Left lung (tissue), 4 donors: ENCODE measurements at regions not wholly inside any gene's neighbourhood (a gene's known extent, or its start where the extent isn't known, plus 50 kb on each side); places are given as distances from the start of the nearest gene placed in this dataset.

Experiments used
- ATAC-seq: fragments of 200-7000 bp; cut with Tn5 transposase; one replicate; pipeline ENCODE4 v1.9.1; 2020; ENCODE audit warnings: moderate library complexity
- DNase-seq, 4 donors: peaks; one replicate each; pipeline ENCODE4 v3.0.0-alpha.2; 2013 to 2020
- H3K27ac ChIP-seq, 2 donors: fragments of 200-600 bp; sonication (generic) in 1 of 2; one replicate each; pipeline versions ENCODE4 v1.5.0 to v1.8.0; 2020 to 2021
- H3K27me3 ChIP-seq, 2 donors: fragments of 200-600 bp; sonication (generic) in 1 of 2; one replicate each; pipeline versions ENCODE4 v1.5.0 to v1.8.0; 2020 to 2021
- H3K36me3 ChIP-seq, 2 donors: fragments of 200-600 bp; sonication (generic) in 1 of 2; one replicate each; pipeline versions ENCODE4 v1.5.0 to v1.8.0; 2020 to 2021
- H3K4me1 ChIP-seq, 2 donors: fragments of 200-600 bp; one replicate each; pipeline ENCODE4 v1.8.0; 2021
- H3K4me3 ChIP-seq, 2 donors: fragments of 200-600 bp; sonication (generic) in 1 of 2; one replicate each; pipeline versions ENCODE4 v1.5.0 to v1.8.0; 2020 to 2021; ENCODE audit warnings: mild to moderate bottlenecking in 1 of 2
- H3K9me3 ChIP-seq, 2 donors: fragments of 200-600 bp; sonication (generic) in 1 of 2; one replicate each; pipeline versions ENCODE4 v1.5.0 to v1.8.0; 2020 to 2021
- intact Hi-C, 2 donors: fragments of 100-400 bp; cut with DNase I; formaldehyde crosslinking; loops; one replicate each; pipeline versions ENCODE4 v1.11.2 to v1.14.2; 2022
- TF ChIP-seq, protein P1 (sequence below), 2 donors: fragments of 200-600 bp; sonication (generic) in 1 of 2; IDR thresholded peaks; one replicate each; pipeline versions ENCODE4 v1.5.0 to v1.8.0; 2021; ENCODE audit warnings: antibody characterized with exemption in 2 of 2
- donor health status: DM: no; HTN: yes; CAD: no.
- donor health status: DM: no; HTN: no; CAD: no.

DNA sequence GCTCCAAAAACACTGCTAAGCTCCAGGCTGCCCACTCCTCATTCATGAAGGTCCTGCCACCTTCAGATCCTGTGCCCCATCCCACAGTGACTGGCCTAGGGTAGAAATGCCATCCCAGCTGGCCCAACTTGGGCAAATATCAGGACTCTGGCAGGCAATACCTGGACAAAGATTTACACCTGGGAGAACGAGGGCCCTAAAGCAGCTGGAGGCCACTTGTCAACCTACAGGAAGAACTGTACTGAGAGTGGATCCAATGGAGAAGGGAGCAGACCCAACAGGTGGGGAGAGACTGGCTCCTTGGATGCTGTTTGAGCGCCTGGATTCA lies 57.1 kb upstream of the GATA2 start:
- peaks cover 8 to 29% of the 10 kb centered on the region in 2 donors for H3K4me1 ChIP-seq
- TF ChIP-seq, protein P1, sequence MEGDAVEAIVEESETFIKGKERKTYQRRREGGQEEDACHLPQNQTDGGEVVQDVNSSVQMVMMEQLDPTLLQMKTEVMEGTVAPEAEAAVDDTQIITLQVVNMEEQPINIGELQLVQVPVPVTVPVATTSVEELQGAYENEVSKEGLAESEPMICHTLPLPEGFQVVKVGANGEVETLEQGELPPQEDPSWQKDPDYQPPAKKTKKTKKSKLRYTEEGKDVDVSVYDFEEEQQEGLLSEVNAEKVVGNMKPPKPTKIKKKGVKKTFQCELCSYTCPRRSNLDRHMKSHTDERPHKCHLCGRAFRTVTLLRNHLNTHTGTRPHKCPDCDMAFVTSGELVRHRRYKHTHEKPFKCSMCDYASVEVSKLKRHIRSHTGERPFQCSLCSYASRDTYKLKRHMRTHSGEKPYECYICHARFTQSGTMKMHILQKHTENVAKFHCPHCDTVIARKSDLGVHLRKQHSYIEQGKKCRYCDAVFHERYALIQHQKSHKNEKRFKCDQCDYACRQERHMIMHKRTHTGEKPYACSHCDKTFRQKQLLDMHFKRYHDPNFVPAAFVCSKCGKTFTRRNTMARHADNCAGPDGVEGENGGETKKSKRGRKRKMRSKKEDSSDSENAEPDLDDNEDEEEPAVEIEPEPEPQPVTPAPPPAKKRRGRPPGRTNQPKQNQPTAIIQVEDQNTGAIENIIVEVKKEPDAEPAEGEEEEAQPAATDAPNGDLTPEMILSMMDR (IDR thresholded peaks at IDR 0.05), result no peak
- peak overlapping the region in 1 of 2 donors; percentile 71 for H3K27ac ChIP-seq
- no peak for ATAC-seq
- no peak for DNase-seq
- peaks cover 4 to 22% of the 10 kb centered on the region in 2 donors for H3K27me3 ChIP-seq
- no peaks in the 10 kb centered on the region for H3K9me3 ChIP-seq
- no peaks in the 10 kb centered on the region for H3K36me3 ChIP-seq
- H3K4me3 ChIP-seq, result no peak overlapping the region
- intact Hi-C loops, result no loop called here

DNA sequence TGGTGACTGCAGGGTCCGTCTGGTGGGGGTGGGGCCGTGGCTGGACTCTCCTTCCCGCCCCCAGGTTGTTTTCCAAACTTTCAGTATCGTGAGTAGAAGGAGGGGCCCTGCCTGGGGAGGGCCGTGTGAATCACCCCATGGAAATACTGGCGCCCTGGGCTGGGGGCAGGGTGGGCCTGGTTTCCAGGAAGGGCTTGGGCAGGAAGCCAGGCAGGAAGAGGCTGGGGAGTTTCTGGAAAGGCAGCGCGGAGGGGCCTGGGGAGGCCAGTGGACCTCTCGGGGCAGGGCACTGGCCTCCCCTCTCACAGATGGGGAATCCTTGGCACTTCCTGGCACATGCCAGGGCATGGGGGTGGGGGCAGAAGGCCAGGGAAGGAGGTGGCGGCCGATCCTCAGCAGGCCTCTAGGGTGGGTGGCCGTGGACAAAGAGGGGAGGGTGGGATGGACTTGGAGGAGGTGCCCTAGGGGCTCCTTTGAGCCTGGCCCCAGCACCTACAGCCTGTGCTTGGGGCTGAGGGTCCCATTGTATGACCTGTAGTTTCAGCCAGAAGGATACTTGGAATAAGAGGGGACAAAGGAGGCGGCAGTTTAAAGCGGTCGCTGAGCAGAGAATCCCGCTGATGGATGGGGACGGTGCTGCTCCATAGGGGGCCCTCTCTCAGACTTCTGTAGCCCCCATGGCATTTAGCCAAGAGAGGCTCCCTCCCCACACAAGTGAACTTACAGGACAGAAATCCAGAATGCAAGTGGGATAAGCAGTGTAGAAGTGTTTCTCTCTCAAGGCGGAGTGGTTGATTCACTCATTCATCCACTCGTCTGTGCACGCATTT lies 56.5 kb upstream of the GATA2 start:
- H3K27ac ChIP-seq, result peak overlapping the region in 1 of 2 donors; percentile 71
- H3K4me1 ChIP-seq, result peaks cover 8 to 23% of the 10 kb centered on the region in 2 donors
- H3K36me3 ChIP-seq, result no peaks in the 10 kb centered on the region
- TF ChIP-seq, protein P1 (IDR thresholded peaks at IDR 0.05), result no peak
- peaks cover 0 to 16% of the 10 kb centered on the region in 2 donors for H3K27me3 ChIP-seq
- H3K4me3 ChIP-seq, result no peak overlapping the region
- no peaks in the 10 kb centered on the region for H3K9me3 ChIP-seq
- intact Hi-C loops, result no loop called here
- peak; percentile 83 for ATAC-seq
- peak in 3 of 4 donors; percentile 51 to 77 (median 68) for DNase-seq

DNA sequence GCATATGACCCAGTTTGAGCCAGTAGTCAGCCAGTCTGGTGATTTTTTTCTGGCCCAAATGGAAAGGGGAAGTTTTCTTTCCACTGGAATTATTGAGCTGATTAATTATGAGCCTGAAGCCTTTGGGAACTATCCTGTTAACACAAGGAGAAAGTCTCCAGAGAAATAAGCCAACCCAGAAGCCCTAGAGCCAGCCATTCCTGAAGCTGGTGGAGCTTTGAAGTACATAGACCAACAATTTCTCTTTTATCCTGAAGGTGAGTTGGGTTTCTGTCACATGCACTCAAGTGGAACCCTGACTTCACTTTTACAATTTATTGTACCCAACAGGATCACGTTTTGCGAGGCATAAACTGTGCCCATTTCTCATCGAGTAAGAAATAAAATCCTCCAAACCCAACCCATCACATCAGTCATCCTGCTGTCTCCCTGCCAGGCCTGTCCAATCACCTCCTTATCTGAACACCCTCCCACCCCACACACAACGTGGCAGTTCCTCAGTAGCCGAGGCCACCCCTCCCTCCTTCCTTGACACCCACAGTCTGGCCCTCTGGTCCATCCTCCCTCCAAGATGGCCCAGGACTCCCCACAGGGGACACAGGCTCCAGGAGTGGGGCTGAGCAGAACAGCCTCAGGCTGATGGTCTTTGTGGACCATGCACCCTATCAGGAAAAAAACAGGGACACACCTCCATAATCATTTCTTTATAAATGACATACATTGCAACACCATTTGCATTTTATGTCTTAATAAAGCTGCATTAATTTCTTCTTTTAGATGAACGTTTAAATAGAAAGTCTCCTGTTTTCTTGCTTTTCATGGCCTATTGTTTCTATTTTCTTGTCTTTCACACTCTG lies 55.7 kb upstream of the GATA2 start:
- intact Hi-C loops, result no loop called here
- H3K4me3 ChIP-seq, result no peak overlapping the region
- H3K9me3 ChIP-seq, result peaks cover 0 to 3% of the 10 kb centered on the region in 2 donors
- peaks cover 0 to 8% of the 10 kb centered on the region in 2 donors for H3K27me3 ChIP-seq
- H3K27ac ChIP-seq, result peak overlapping the region in 1 of 2 donors; percentile 55
- DNase-seq (no peak), ATAC-seq (peak; percentile 24)
- H3K4me1 ChIP-seq, result peaks cover 8 to 21% of the 10 kb centered on the region in 2 donors
- no peaks in the 10 kb centered on the region for H3K36me3 ChIP-seq
- TF ChIP-seq, protein P1 (IDR thresholded peaks at IDR 0.05), result no peak

DNA sequence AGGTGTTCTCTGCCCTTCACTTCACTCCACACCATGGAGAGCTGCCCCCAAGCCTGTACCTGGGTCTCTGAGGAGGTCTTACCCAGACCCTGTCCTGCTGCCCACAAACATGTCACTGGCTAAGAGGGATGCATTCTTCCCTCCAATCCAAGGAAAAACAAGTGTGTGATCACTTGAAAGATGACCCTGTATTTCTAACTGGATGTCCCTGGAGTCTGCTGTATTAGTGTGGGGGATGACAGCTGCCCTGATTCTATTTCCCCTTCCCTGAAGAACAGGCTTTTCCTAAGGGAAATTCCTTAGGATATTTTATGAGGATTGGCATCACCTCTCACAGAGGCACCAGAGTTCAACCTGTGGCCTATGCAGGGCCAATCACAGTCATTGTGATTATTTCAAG lies 55.0 kb upstream of the GATA2 start:
- Histone ChIP-seq H3K9me3 (peaks cover 0 to 9% of the 10 kb centered on the region in 2 donors), H3K27ac (no peak overlapping the region), H3K4me3 (no peak overlapping the region), H3K4me1 (peaks cover 8 to 21% of the 10 kb centered on the region in 2 donors), H3K27me3 (peaks cover 0 to 4% of the 10 kb centered on the region in 2 donors), H3K36me3 (no peaks in the 10 kb centered on the region)
- DNase-seq (no peak), ATAC-seq (no peak)
- intact Hi-C loops, result no loop called here
- TF ChIP-seq, protein P1 (IDR thresholded peaks at IDR 0.05), result no peak
